ENCODE measurements at regions not wholly inside any gene's neighbourhood (a gene's known extent, or its start where the extent isn't known, plus 50 kb on each side); places are given as distances from the start of the nearest gene placed in this dataset.

- no peak for TF ChIP-seq TAF1 (IDR thresholded peaks at IDR 0.05; ENCODE audit: borderline replicate concordance, insufficient read depth, low read length)
- TF ChIP-seq POLR2AphosphoS5 (IDR thresholded peaks at IDR 0.05; ENCODE audit: low read depth, low read length), result no peak
- no peak for TF ChIP-seq SIN3A (IDR thresholded peaks at IDR 0.05; ENCODE audit: borderline replicate concordance, insufficient read depth, low read length)
These were observed 285.6 kb downstream of the SMAD2 start for GRCh38 chr18:47644896-47645295.

GRCh38 chr18:47635416-47635815 lies 295.0 kb downstream of the SMAD2 start:
- TF ChIP-seq, protein P1, sequence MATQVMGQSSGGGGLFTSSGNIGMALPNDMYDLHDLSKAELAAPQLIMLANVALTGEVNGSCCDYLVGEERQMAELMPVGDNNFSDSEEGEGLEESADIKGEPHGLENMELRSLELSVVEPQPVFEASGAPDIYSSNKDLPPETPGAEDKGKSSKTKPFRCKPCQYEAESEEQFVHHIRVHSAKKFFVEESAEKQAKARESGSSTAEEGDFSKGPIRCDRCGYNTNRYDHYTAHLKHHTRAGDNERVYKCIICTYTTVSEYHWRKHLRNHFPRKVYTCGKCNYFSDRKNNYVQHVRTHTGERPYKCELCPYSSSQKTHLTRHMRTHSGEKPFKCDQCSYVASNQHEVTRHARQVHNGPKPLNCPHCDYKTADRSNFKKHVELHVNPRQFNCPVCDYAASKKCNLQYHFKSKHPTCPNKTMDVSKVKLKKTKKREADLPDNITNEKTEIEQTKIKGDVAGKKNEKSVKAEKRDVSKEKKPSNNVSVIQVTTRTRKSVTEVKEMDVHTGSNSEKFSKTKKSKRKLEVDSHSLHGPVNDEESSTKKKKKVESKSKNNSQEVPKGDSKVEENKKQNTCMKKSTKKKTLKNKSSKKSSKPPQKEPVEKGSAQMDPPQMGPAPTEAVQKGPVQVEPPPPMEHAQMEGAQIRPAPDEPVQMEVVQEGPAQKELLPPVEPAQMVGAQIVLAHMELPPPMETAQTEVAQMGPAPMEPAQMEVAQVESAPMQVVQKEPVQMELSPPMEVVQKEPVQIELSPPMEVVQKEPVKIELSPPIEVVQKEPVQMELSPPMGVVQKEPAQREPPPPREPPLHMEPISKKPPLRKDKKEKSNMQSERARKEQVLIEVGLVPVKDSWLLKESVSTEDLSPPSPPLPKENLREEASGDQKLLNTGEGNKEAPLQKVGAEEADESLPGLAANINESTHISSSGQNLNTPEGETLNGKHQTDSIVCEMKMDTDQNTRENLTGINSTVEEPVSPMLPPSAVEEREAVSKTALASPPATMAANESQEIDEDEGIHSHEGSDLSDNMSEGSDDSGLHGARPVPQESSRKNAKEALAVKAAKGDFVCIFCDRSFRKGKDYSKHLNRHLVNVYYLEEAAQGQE (IDR thresholded peaks at IDR 0.05; ENCODE audit: insufficient read depth in 1 of 2, low read depth in 2 of 2, low read length in 2 of 2), result no peak
- TF ChIP-seq FOXP2 (optimal IDR thresholded peaks at IDR 0.05; ENCODE audit: borderline replicate concordance, extremely low read depth, extremely low read length, insufficient read depth), result no peak
- no peak for TF ChIP-seq POLR2AphosphoS5 (IDR thresholded peaks at IDR 0.05; ENCODE audit: low read depth, low read length)
- TF ChIP-seq TAF1 (IDR thresholded peaks at IDR 0.05; ENCODE audit: borderline replicate concordance, insufficient read depth, low read length), result no peak
- no peak for TF ChIP-seq SIN3A (IDR thresholded peaks at IDR 0.05; ENCODE audit: borderline replicate concordance, insufficient read depth, low read length)

- TF ChIP-seq POLR2AphosphoS5 (IDR thresholded peaks at IDR 0.05; ENCODE audit: low read depth, low read length) (no peak), FOXP2 (optimal IDR thresholded peaks at IDR 0.05; ENCODE audit: borderline replicate concordance, extremely low read depth, extremely low read length, insufficient read depth) (no peak), SIN3A (IDR thresholded peaks at IDR 0.05; ENCODE audit: borderline replicate concordance, insufficient read depth, low read length) (no peak), TAF1 (IDR thresholded peaks at IDR 0.05; ENCODE audit: borderline replicate concordance, insufficient read depth, low read length) (no peak)
- TF ChIP-seq, protein P1 (IDR thresholded peaks at IDR 0.05; ENCODE audit: insufficient read depth in 1 of 2, low read depth in 2 of 2, low read length in 2 of 2), result no peak
These were observed 297.4 kb downstream of the SMAD2 start for GRCh38 chr18:47632970-47633635.

- TF ChIP-seq POLR2AphosphoS5 (IDR thresholded peaks at IDR 0.05; ENCODE audit: low read depth, low read length) (no peak), TAF1 (IDR thresholded peaks at IDR 0.05; ENCODE audit: borderline replicate concordance, insufficient read depth, low read length) (no peak), SIN3A (IDR thresholded peaks at IDR 0.05; ENCODE audit: borderline replicate concordance, insufficient read depth, low read length) (no peak), FOXP2 (optimal IDR thresholded peaks at IDR 0.05; ENCODE audit: borderline replicate concordance, extremely low read depth, extremely low read length, insufficient read depth) (no peak)
- TF ChIP-seq, protein P1 (IDR thresholded peaks at IDR 0.05; ENCODE audit: insufficient read depth in 1 of 2, low read depth in 2 of 2, low read length in 2 of 2), result no peak
These were observed 301.6 kb downstream of the SMAD2 start for GRCh38 chr18:47628893-47629292.

DNA sequence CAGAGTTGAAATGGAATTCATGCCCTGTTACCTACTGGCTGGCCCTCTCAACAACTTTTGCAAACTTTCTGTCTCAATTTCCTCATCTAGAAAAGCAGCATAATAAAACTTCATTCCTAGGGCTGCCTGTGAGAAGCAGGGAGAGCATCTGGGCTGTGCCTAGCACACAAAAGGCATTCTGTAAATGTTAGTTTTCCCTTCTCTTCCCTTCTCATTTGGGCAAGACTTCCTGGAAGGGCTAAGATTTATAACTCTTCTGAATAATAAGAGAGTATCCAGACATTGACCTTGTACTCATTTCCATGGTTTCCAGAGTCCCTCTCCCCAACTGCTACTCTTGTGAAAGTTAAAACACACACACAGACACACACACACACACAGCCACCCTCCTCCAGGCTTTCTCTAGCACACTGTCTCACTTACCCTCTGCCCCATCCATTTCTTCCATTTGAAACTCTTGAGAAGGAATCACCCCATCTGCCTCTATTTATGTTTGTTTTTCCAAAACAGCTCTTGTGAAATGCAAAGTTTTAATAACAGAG lies 302.1 kb downstream of the SMAD2 start:
- TF ChIP-seq FOXP2 (optimal IDR thresholded peaks at IDR 0.05; ENCODE audit: borderline replicate concordance, extremely low read depth, extremely low read length, insufficient read depth) (no peak), POLR2AphosphoS5 (IDR thresholded peaks at IDR 0.05; ENCODE audit: low read depth, low read length) (no peak), SIN3A (IDR thresholded peaks at IDR 0.05; ENCODE audit: borderline replicate concordance, insufficient read depth, low read length) (no peak), TAF1 (IDR thresholded peaks at IDR 0.05; ENCODE audit: borderline replicate concordance, insufficient read depth, low read length) (no peak)
- TF ChIP-seq, protein P1 (IDR thresholded peaks at IDR 0.05; ENCODE audit: insufficient read depth in 1 of 2, low read depth in 2 of 2, low read length in 2 of 2), result no peak

Data from PFSK-1 (cell line).